Esophagus muscularis mucosa (tissue), 4 donors: ENCODE measurements at regions not wholly inside any gene's neighbourhood (a gene's known extent, or its start where the extent isn't known, plus 50 kb on each side); places are given as distances from the start of the nearest gene placed in this dataset.

Source experiments
- EP300 ChIP-seq: sonication (generic); formaldehyde crosslinking; IDR thresholded peaks from one replicate; pipeline ENCODE4 v1.6.1; 2017; ENCODE audit warnings: antibody characterized with exemption
- POLR2A ChIP-seq: fragments of 450-650 bp; IDR thresholded peaks from one replicate; pipeline ENCODE4 v1.6.1; 2017; ENCODE audit warnings: antibody characterized with exemption, moderate library complexity, mild to moderate bottlenecking, low read depth
- POLR2AphosphoS5 ChIP-seq, 2 donors: sonication (generic); formaldehyde crosslinking; IDR thresholded peaks; one replicate each; pipeline ENCODE4 v1.6.1; 2017; ENCODE audit warnings: antibody characterized with exemption in 2 of 2
- TF ChIP-seq, protein P1 (sequence below), 3 experiments: fragments of 200-600 bp in 2 of 3; fragments of 450-650 bp in 1 of 3; sonication (generic) in 2 of 3; IDR thresholded peaks; one replicate each; pipeline ENCODE4 v1.5.1; 2017 to 2019; ENCODE audit warnings: antibody characterized with exemption in 3 of 3, mild to moderate bottlenecking in 2 of 3, moderate library complexity in 1 of 3

DNA sequence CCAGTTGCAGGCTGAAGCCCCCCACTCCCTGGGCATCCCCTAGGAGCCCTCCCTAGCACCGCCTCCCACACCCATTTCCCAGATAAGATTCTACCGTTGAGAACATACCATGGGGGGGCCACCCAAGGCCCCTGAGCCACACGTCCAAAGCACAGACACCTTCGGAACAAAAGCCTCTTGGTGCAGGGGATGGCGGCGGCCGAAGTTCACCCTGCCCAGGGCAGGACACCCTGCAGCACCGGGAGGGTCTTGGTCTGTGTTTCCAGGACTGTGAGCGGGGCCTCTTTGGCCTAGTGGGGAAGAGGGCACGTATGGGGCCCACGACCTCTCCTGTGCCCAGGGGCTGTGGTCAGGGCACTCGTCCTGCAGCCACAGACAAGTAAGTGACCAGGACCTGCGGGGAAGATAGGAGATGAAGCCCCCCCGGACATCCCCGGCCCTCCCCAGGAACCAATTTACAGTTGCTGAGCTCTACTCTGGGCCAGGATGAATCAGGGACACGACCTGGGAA, 154.3 kb upstream of the C14orf180 start:
- TF ChIP-seq POLR2A (no peak), EP300 (no peak), POLR2AphosphoS5 (IDR thresholded peaks at IDR 0.05) (no peak)
- TF ChIP-seq, protein P1, sequence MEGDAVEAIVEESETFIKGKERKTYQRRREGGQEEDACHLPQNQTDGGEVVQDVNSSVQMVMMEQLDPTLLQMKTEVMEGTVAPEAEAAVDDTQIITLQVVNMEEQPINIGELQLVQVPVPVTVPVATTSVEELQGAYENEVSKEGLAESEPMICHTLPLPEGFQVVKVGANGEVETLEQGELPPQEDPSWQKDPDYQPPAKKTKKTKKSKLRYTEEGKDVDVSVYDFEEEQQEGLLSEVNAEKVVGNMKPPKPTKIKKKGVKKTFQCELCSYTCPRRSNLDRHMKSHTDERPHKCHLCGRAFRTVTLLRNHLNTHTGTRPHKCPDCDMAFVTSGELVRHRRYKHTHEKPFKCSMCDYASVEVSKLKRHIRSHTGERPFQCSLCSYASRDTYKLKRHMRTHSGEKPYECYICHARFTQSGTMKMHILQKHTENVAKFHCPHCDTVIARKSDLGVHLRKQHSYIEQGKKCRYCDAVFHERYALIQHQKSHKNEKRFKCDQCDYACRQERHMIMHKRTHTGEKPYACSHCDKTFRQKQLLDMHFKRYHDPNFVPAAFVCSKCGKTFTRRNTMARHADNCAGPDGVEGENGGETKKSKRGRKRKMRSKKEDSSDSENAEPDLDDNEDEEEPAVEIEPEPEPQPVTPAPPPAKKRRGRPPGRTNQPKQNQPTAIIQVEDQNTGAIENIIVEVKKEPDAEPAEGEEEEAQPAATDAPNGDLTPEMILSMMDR (IDR thresholded peaks at IDR 0.05) = no peak
